GM21381 (cell line): ENCODE measurements at regions not wholly inside any gene's neighbourhood (a gene's known extent, or its start where the extent isn't known, plus 50 kb on each side); places are given as distances from the start of the nearest gene placed in this dataset.

Experiments used
- ATAC-seq: cut with Tn5 transposase; IDR thresholded peaks from one replicate; pipeline ENCODE4 v1.9.1; 2021; ENCODE audit warnings: mild to moderate bottlenecking, moderate library complexity; ENCODE audit not compliant: unreplicated experiment

DNA sequence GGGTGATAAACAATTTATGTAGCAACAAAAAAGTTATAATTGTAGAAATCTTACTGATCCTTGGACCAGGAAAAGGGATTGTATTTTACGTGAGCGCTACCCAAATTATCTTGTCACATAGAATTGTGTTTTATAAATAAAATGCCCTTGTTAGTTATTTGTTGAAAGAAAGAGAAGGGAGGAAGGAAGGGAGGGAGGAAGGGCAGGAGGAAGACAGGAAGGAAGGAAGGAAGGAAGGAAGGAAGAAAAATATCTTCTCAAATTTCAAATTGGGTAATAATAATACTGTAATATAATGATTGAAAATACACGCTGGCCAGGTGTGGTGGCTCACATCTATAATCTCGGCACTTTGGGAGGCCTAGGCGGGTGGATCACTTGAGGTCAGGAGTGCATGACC is 206.2 kb upstream of the TLL1 start:
- ATAC-seq: no peak

DNA sequence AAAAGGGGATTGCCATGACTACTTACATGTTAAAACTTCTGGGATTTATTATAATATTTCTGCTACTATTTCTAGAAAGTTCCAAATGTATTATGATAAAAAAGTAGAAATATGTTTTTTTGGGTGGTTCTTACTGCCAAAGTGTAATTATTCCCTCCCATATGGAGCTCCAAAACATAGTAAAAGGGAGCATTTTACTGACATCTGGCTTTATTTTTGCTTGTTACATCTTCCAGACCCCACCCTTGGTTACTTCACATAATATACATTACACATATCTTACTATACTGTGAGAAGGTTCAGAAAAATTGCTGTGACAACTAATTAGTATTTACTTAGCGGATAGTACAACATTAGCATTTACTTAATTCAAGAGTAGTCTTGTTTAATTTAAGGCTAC is 205.1 kb upstream of the TLL1 start:
- ATAC-seq: no peak

DNA sequence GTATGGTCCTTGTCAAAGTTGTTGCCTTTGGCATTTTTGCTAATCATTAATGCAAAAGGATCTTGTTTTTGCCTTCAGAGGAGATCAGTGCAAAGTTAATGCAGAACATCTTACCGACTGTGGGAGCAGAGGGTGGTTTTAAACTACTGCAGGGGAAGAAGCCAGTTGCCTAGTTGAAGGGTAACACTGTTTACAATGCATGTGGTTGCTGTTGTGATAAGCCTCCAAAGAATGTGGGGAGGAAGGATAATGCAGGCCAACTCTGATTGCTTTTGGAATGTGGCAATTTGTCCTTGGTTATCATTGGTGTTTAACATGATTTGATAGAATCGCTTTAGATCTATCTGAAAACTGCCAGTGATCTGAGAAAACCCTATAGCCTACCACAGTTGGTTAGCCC is 204.3 kb upstream of the TLL1 start:
- no peak for ATAC-seq

DNA sequence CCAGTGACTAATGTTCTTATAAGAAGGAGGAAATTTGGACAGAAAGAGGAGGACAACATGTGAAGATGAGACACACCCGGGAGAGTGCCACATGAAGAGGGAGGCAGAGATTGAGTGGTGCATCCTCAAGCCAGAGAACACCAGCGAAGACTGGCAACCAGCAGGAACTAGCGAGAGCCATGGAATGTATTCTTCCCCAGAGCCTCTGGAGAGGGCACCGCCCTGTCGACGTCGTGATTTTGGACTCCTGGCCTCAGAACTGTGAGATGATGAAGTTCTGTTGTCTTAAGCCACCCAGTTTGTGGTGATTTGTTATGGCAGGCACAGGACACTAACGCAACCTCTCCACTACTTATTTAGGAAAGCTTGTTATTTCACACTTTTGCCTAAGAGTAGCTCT is 196.0 kb upstream of the TLL1 start:
- ATAC-seq: no peak

DNA sequence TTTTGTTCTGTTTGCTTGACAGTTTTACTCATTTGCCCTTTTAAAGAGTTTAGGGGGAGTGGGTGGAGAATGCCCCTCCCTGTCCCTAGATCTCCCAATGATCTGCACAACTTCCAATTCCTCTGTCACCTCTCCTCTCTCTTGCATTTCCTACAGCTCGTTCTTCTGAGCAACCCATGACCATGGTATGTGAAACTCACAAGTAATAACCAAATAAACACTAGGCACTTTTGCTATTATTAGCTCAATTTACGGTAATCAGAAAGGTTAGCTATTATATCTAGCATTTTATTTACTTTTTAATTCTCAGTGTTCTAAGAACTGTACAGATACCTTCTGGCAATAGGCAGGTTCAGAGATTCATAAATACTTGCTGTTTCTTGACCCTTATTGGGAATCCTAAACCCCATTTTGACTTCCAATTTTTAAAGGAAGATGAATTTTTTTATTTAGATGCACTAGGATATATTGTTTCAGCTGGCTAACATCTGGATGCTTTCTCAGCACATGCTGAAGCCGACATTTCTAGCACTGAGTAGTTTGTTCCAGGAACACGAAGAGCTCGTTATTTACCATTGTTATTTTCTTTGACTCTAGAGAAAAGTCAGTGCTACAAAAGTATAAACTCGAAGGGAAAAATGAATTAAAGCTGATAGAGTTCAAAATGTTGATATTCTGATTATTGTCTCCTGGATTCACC is 194.7 kb upstream of the TLL1 start:
- ATAC-seq: no peak

DNA sequence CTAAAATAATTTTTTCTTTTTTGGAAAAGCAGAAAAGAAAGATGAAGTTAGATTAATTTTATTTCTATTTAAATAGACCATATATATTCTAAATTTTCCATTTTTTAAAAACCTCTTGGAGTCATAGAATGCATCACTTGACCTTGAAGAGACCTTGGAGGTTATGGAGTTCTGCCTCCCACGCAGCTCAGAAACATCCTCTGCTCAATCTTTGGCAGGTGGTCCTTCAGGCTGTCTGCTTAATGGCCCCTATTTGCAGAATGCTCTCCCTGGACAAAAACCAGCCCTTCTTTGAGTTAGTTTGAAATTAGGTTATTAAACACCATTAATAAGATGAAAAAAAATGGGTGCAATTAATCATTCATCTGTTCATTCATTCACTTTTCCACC is 194.1 kb upstream of the TLL1 start:
- no peak for ATAC-seq

DNA sequence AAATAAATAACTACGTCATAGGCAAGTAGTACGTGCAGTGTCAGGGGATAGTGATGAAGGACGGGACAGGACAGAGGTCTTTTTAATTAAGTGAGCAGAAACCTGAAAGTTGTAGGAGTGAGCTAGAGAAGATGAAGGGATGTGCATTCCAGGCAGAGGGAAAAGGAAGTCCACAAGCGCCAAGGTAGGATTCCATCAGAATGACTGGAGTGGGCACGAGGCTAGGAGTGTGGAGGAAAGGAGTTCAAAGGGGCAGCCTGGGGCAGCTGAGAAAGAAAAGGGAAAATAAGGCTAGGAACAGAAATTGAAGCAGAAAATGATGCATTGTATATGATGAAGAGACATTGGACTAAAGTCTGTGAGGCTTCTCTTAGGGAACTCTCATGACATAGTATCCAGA is 192.2 kb upstream of the TLL1 start:
- ATAC-seq: no peak

DNA sequence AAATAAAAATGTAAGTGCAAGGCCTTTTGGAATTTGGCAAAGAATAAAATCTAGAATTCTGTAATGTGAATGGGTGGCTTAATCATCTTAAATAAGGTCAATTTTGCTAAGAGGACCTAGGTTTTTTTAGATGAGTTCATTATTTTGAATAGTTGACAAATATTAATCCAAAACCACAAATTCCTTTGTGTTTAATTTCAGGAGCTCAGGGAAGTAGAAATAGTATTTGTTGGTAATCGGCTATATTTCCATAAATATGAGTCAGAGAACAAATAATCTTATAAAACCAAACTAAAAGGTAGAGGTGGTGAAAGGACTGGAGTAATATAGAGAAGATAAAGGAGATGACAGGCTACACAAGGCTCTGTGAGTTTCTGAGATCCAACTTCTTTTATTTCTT is 190.4 kb upstream of the TLL1 start:
- ATAC-seq: no peak

DNA sequence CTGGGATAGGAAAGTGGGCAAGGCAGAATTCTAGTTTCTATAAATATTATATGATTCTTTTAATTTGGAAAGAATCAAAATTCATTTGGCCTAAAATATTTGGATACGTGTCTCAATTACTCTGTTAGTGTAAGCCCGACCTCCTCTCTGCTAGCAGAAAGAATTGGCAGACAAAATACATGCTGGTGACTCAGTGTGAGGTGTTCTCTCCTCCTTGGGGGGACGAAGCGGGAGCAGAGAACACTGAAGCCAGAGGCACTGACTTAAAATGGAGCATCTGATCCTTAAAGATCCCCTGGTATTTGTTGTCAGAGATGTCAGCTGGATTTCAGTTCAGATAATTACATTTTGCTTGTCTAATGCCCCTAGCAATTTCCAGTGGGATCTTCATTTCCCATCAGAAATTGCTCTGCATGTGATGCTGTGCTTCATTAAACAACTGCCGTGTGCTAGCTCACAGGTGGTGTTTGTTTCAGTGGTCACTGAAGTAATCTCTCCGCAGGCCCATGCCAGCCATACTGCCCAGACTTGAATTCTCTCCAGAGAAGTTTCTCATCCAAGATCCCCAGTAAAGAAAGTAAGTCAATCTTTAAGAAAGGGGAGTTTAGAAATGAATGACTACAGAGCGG is 188.7 kb upstream of the TLL1 start:
- ATAC-seq: no peak

DNA sequence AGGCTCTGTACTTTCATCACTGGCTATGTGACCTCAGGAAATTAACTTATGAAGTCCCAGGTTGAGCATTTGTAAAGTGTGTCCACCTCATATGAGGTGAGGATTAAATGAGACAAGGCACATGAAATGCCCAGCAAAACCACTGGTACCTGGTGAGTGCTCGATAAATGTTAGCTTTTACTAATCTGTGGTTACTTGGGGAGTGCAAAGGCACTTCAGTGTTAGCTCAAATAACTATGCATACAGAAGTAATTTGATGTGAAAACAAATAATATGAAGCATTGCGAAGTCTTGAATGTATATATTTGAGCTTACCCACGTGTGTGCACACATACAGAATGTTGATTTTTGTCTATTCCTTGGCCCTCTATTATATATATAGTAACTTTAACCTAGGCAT is 186.3 kb upstream of the TLL1 start:
- ATAC-seq: no peak

DNA sequence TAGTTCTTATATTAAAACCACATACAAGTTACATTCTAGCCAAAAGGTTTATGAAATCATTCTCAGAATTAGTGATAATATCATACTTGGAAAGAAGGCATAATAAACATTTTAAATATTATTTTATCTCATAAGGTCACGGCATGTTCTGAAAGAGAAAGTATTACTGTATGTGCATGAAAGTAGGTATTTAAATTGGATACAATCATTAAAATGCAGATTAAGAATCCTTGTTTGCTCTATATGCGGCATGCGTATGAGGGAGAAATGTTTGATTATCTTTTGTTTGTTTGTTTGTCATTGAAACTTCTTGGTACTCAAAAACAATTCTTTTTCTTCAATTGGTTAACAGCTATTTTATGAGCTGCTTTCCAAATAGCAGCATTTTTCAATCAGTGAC is 183.9 kb upstream of the TLL1 start:
- no peak for ATAC-seq

DNA sequence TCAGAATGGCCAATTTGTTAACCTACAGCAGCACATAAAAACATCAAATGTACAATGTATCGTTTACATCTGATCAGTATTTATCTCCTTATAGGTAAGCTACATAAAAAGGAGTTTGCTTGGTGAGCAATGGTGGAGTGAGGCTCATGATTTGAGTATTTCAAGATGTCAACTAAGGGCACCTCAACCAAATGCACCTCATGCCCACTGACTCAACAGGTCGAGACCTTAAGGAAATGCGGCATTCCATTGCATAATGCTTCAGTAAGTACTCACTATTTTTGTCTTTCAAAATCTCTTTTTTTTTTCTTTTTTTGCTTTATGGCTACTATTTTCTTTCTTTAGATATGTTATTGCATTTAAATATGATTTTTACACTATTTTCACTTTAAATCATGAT is 181.0 kb upstream of the TLL1 start:
- ATAC-seq: no peak

DNA sequence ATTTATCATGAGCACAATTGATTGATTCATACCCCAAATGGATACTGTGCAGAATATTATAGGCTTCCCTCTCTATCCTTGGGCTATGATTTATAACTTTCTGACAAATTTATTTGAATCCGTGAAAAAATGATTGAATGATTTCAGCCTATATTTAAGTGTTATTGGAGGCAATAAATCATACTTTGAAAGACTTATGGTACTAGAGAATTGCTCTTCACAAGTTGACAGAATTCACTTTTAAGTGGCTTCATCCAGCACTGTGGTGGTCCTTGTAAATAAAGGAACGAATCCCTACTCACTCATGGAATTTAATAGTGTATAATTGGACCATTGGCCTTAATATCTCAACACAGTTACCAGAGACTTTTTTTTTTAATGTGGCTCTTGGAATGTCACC is 174.8 kb upstream of the TLL1 start:
- no peak for ATAC-seq

DNA sequence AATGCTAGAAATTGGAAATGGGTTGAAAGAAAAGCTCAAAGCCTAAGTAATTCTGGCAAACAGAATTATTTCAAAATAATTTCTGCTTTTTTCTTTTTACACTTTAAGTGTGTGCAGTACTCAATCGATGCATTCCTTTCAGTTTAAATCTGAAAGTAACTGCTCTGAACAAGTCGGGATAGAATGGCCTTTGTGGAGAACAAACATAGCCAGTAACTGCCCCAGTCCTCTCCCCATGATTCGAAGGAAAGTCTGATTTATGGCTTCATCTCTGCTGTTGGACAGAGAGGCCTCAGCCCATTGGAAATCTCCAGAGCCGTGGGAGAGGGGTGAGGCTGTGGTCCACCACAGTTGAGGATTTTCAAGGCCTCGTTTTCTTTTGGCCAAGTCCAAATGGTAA is 174.0 kb upstream of the TLL1 start:
- no peak for ATAC-seq

DNA sequence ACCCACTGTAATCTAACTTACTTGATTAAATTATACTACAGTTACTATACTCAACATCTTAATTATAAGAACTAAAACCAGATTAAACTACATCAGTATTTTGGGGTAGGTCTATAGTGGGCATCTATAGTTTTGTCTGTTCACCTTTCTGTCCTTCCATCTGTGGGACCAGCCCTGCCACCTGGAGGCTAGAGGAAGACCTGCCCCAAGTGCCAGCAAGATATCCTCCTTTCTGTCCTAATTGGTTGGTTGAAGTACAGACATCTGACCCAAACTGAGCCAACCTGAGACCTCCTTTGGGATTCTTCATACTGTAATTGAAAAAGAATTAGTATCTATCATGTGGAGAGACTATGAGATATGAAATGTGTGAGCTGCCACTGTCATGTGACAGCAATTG is 172.2 kb upstream of the TLL1 start:
- ATAC-seq: peak; percentile 49

DNA sequence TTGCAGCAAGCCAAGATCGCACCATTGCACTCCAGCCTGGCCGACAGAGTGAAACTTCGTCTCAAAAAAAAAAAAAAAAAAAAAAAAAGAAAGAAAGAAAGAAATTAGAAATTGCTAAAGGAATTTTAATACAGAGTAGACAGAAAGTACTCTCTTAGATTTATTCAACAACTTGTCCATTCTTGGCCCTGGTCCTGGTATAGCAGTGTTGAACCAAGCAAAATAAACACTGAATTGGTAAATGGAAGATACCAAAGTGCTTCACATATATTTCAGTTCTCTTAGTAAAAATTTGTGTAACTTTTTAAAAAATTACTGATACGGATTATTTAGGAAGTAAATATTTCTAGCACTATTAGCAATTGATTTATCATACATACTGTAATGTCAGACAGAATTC is 165.9 kb upstream of the TLL1 start:
- no peak for ATAC-seq

DNA sequence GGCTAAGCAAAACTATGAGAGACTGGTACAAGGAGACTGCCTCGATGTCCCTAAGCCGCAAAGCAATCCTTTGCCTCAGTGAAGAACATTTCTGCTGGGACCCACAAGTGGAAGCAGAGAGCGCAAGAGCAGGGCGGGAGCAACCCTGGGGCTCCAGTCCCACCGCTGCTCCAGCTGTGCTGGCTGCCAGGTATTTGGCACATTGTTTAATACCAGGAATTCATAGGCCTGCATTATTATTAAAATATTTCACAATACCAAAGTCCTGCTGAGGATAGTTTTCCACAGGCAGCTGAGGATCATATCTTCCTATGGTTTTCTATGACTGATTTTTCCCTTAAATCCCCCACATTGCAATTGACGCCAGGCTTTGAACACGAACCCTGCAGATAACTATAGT is 163.5 kb upstream of the TLL1 start:
- ATAC-seq: no peak

DNA sequence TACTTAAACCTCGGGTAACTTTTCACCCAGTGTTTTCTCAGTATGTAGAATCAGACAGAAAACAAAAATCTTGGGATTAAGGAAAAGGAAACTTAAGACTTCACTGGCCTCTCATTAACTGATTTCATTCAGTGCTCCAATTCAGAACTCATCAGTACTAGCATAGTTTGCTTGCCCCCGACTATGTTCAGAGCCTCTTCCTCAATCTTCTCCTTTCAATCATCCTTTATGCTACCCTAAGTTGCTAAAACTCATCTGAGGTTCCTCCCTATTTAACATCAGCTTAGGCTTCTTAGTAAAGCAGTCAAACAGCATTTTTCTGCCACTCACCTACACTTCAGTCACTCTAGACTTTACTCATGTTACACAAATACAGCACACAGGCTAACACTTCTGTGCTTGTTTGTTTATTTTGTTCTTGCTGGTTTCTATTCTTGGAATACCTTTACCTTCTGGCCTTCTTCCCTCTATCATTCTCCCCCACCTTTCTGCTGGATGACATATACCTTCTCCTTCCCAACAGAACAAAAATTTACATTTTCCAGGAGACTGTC is 163.0 kb upstream of the TLL1 start:
- ATAC-seq: no peak

DNA sequence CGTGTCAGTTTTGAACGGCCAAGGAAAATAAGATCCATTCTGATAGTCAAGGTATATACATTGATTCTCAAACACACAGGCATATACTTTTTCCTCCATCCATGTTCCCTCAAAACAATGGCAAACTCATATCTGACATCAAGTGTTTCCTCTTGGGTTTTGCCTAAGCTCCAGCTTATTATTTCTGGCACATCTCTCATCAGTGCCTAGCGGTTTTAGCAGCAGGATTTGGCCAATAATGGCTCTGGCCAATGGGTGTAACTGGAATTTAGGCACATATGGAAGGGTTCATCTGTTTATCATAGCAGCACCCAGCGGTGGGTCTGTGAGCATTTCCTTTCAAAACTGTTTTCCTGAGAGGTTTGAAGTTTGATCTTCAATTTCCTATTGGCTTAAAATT is 161.6 kb upstream of the TLL1 start:
- no peak for ATAC-seq

DNA sequence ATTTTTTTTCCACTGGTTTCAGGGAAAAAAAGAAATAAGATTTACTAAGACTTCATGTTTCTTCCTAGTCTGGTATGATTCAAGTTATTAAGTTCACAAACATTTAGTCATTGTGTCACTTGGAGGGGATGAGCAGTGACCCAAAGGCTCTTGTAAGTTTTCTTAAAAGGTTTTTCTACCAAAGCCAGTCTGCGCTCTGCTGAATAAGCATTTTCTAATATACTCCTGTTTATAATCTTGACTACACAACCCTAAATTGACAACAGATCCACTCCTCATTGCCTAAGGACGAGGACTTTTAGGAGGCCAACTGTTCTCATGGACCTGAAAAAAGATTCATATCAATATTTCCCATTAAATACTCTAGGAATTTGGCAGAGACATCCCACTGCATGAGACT is 161.1 kb upstream of the TLL1 start:
- no peak for ATAC-seq

DNA sequence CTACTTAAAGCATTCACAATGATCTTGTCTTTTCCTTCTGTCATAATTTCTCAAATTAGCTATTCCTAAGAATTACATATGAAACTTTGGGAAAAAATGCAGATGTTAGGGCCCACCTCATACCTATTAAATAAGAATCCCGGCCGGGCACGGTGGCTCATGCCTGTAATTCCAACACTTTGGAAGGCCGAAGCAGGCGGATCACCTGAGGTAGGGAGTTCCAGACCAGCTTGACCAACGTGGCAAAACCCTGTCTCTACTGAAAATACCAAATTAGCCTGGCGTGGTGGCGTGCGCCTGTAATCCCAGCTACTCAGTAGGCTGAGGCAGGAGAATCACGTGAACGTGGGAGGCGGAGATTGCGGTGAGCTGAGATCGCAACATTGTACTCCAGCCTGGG is 158.4 kb upstream of the TLL1 start:
- ATAC-seq: no peak

DNA sequence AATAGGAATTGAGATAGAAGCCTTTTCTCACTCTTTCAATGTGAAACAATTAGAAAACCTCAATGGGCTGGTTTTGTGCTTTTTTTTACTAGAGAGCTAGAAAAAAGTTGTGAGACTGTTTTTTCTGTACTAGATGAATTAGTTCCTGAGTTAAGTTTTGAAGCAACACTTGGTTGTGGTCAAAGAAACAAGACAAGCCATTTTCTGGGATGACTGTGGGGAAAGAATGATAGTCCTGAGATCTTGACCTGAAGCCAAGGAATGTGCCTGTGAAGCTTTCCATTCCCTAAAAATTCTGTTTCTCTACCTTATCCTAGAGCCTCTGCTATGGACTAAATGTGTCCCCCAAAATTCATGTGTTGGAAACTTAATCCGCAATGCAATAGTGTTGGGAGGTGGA is 157.8 kb upstream of the TLL1 start:
- ATAC-seq: no peak

DNA sequence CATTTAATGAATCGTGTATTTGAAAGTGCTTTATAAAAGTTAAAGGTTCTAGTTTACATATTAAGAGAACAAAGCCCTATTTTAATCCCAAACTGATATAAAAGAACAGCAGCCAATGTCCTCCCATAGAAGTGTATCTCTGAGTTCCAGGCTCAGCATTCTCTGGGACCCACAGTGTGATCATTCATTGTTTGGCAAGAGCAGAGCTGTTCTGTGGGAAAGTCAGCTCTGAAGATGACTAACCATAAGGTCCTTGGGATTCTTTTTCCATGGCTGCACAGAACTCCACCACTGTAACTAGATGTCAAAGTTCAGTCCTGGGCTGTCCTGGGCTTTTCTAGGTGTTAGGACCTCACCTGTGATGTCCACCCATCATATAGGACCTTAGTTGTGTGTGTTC is 157.0 kb upstream of the TLL1 start:
- no peak for ATAC-seq
